ENCODE measurements at regions not wholly inside any gene's neighbourhood (a gene's known extent, or its start where the extent isn't known, plus 50 kb on each side); places are given as distances from the start of the nearest gene placed in this dataset.

- no peak for TF ChIP-seq CTCF (IDR thresholded peaks at IDR 0.05; ENCODE audit: control insufficient read depth, insufficient read depth, low read depth, low read length, missing control alignments)
- H3K4me3 ChIP-seq (ENCODE audit: control insufficient read depth, low read depth, low read length) = no peak overlapping the region
- no peak for DNase-seq (ENCODE audit: low read depth)
Measured at GRCh38 chr16:65771707-65772106, 594.8 kb upstream of the CDH5 start.

- DNase-seq (ENCODE audit: low read depth) = no peak
Measured at GRCh38 chr16:65770752-65771151, 595.7 kb upstream of the CDH5 start.

DNA sequence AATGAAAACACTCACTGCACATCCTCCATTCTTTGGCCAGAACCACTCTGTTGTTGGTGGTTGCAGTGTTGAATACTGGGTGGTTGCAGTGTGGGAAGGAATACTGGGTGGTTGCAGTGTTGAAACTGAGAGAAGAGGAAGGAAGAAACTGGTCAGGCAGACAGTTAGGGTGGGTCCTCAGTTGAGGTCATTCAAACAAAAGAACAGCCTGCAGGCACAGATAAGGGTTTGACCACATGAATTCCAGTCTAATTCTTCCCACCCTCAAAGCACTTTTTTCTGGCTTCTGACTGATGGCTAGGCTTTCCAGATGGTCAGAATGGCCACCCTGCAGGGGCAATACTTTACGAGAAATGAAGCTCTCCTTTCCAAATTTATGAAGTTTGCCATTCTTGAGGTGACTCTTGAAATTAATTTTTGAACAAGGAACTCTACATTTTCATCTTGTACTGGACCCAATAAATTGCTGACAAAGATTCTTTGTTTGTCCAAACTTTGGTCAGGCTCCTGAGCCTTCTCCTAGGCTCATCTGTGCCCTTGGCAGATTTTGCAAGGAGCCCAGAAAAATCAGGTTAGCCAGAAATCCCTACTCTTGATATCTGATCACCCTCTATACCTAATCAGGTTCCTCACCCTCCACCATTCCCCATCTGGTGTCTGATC is 596.6 kb upstream of the CDH5 start:
- H3K4me3 ChIP-seq (ENCODE audit: control insufficient read depth, low read depth, low read length) = no peak overlapping the region
- no peak for TF ChIP-seq CTCF (IDR thresholded peaks at IDR 0.05; ENCODE audit: control insufficient read depth, insufficient read depth, low read depth, low read length, missing control alignments)
- DNase-seq (ENCODE audit: low read depth) = no peak

More at GRCh38 chr16:65770752-65771151, 595.7 kb upstream of the CDH5 start:
- no peak overlapping the region for H3K4me3 ChIP-seq (ENCODE audit: control insufficient read depth, low read depth, low read length)
- no peak for TF ChIP-seq CTCF (IDR thresholded peaks at IDR 0.05; ENCODE audit: control insufficient read depth, insufficient read depth, low read depth, low read length, missing control alignments)

- TF ChIP-seq CTCF (IDR thresholded peaks at IDR 0.05; ENCODE audit: control insufficient read depth, insufficient read depth, low read depth, low read length, missing control alignments) = no peak
- H3K4me3 ChIP-seq (ENCODE audit: control insufficient read depth, low read depth, low read length) = no peak overlapping the region
- peak; percentile 34 for DNase-seq (ENCODE audit: low read depth)
Measured at GRCh38 chr16:65769055-65769465, 597.4 kb upstream of the CDH5 start.

GRCh38 chr16:65767125-65767524 is 599.4 kb upstream of the CDH5 start:
- TF ChIP-seq CTCF (IDR thresholded peaks at IDR 0.05; ENCODE audit: control insufficient read depth, insufficient read depth, low read depth, low read length, missing control alignments) = no peak
- no peak for DNase-seq (ENCODE audit: low read depth)
- H3K4me3 ChIP-seq (ENCODE audit: control insufficient read depth, low read depth, low read length) = no peak overlapping the region

DNA sequence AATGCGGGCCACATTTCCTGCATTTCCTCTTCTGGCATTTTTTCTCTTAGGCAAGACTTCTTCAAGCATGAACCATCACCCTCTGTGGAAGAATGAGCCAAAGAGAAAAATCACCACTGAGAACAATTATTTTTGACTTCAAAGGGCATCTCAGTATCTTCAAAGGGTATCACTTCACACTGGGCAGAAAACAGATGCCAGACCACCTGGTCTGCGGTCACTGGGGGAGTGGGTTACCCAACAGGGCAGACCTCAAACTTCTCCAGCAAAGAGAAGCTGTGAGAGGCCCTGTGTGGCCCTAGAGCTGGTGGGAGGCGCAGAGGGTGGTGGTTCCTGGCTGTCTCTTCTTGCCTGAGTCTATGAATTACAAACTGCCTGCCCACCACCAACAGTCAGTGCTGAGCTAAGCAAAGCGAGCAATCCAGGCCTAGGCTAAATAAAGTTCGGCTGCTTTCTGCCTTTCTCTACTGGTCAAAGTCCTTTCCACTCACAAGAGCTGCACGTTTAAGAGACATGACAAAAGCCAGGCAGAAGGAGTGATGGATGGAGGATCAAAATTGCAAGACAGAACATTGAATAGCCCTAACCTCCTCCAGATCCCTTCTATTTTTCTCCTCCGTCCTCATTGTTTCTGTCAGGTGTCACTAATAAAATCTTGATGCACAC is 602.7 kb upstream of the CDH5 start:
- DNase-seq (ENCODE audit: low read depth) = no peak
- H3K4me3 ChIP-seq (ENCODE audit: control insufficient read depth, low read depth, low read length) = no peak overlapping the region
- no peak for TF ChIP-seq CTCF (IDR thresholded peaks at IDR 0.05; ENCODE audit: control insufficient read depth, insufficient read depth, low read depth, low read length, missing control alignments)

Data from AG09309 (cell line).